ENCODE measurements at regions not wholly inside any gene's neighbourhood (a gene's known extent, or its start where the extent isn't known, plus 50 kb on each side); places are given as distances from the start of the nearest gene placed in this dataset.
A peak's percentile ranks its signal among the peaks of the same experiment; 100 is the strongest.
"Not testable (repeated sequence)": the region's sequence is repeated elsewhere in the genome, so short reads cannot be mapped to it uniquely, and the experiment has no call there.

- Histone ChIP-seq H3K27ac (replicated peaks) (no peak overlapping the region), H3K4me1 (no peaks in the 10 kb centered on the region), H3K36me3 (no peaks in the 10 kb centered on the region), H3K9me3 (replicated peaks) (no peaks in the 10 kb centered on the region), H3K27me3 (ENCODE audit: low read depth) (peaks cover 62% of the 10 kb centered on the region), H3K4me3 (no peak overlapping the region)
- intact Hi-C loops (cut with micrococcal nuclease), result no loop called here
- DNase-seq, result no peak
- TF ChIP-seq CTCF (IDR thresholded peaks at IDR 0.05; ENCODE audit: borderline replicate concordance), result no peak
These were observed 1262.9 kb downstream of the TMEM121 start for GRCh38 chr14:106789318-106789717.

DNA sequence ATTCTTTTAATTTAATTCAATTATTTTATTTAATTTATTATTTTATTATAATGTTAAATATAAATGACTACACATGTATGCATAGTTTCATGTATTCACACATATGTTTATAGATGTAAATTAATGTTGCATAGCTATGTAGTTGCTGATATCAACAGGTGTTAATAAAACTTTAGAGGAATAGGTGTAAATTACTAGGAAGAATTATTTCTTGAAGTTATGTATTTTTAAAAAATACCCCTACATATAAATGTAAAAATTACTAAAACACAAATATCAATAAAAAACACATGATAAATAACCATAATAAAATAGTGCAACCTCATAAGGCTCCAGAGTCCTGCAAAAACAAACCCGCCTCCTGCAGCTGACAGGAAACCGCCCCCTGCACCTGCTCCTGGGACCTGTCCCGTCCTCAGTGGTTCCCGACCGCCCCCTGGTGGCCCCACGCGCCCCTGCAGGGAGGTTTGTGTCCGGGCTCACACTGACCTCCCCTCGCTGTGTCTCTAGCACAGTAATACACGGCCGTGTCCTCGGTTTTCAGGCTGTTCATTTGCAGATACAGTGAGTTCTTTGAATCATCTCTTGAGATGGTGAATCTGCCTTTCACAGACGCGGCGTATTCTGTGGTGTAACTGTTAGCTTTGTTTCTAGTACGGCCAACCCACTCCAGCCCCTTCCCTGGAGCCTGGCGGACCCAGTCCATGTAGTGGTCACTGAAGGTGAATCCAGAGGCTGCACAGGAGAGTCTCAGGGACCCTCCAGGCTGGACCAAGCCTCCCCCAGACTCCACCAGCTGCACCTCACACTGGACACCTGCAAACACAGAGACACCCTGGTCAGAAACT lies 1264.0 kb downstream of the TMEM121 start:
- H3K27ac ChIP-seq (replicated peaks), result no peak overlapping the region
- peak; percentile 60 for TF ChIP-seq CTCF (IDR thresholded peaks at IDR 0.05; ENCODE audit: borderline replicate concordance)
- peaks cover 51% of the 10 kb centered on the region for H3K27me3 ChIP-seq (ENCODE audit: low read depth)
- H3K4me1 ChIP-seq, result no peaks in the 10 kb centered on the region
- no peaks in the 10 kb centered on the region for H3K9me3 ChIP-seq (replicated peaks)
- no peak overlapping the region for H3K4me3 ChIP-seq
- no peaks in the 10 kb centered on the region for H3K36me3 ChIP-seq
- DNase-seq, result peak; percentile 44
- intact Hi-C loops (cut with micrococcal nuclease), result no loop called here

GRCh38 chr14:106792543-106792942 lies 1266.2 kb downstream of the TMEM121 start:
- DNase-seq, result no peak
- no peak for TF ChIP-seq CTCF (IDR thresholded peaks at IDR 0.05; ENCODE audit: borderline replicate concordance)

DNA sequence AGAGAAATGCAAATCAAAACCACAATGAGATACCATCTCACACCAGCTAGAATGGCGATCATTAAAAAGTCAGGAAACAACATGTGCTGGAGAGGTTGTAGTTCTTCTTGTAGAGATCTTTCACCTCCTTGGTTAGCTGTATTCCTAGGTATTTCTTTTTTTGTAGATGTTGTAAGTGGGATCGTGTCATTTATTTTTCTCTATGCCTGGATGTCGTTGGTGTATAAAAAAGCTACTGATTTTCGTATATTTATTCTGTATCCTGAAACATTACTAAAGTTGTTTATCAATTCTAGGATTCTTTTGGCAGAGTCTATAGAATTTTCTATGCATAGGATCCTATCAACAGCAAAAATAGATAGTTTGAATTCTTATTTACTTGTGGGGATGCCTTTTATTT lies 1271.8 kb downstream of the TMEM121 start:
- peaks cover 33% of the 10 kb centered on the region for H3K27me3 ChIP-seq (ENCODE audit: low read depth)
- H3K27ac ChIP-seq (replicated peaks); DNase-seq; intact Hi-C loops (cut with micrococcal nuclease); H3K4me3 ChIP-seq; H3K36me3 ChIP-seq; H3K9me3 ChIP-seq (replicated peaks); H3K4me1 ChIP-seq: not testable (repeated sequence)

More at GRCh38 chr14:106792543-106792942, 1266.2 kb downstream of the TMEM121 start:
- intact Hi-C loops (cut with micrococcal nuclease), result no loop called here
- H3K36me3 ChIP-seq, result no peaks in the 10 kb centered on the region
- no peaks in the 10 kb centered on the region for H3K4me1 ChIP-seq
- H3K27me3 ChIP-seq (ENCODE audit: low read depth), result peaks cover 39% of the 10 kb centered on the region
- H3K4me3 ChIP-seq, result no peak overlapping the region
- H3K27ac ChIP-seq (replicated peaks), result no peak overlapping the region
- no peaks in the 10 kb centered on the region for H3K9me3 ChIP-seq (replicated peaks)

GRCh38 chr14:106802413-106803364 lies 1276.3 kb downstream of the TMEM121 start:
- no peaks in the 10 kb centered on the region for H3K9me3 ChIP-seq (replicated peaks)
- no peak for TF ChIP-seq CTCF (IDR thresholded peaks at IDR 0.05; ENCODE audit: borderline replicate concordance)
- peaks cover 73% of the 10 kb centered on the region for H3K27me3 ChIP-seq (ENCODE audit: low read depth)
- intact Hi-C loops (cut with micrococcal nuclease), result no loop called here
- DNase-seq, result no peak
- H3K4me1 ChIP-seq, result no peaks in the 10 kb centered on the region
- H3K36me3 ChIP-seq, result no peaks in the 10 kb centered on the region
- H3K4me3 ChIP-seq, result no peak overlapping the region
- H3K27ac ChIP-seq (replicated peaks), result no peak overlapping the region
